ENCODE measurements at regions not wholly inside any gene's neighbourhood (a gene's known extent, or its start where the extent isn't known, plus 50 kb on each side); places are given as distances from the start of the nearest gene placed in this dataset.

DNA sequence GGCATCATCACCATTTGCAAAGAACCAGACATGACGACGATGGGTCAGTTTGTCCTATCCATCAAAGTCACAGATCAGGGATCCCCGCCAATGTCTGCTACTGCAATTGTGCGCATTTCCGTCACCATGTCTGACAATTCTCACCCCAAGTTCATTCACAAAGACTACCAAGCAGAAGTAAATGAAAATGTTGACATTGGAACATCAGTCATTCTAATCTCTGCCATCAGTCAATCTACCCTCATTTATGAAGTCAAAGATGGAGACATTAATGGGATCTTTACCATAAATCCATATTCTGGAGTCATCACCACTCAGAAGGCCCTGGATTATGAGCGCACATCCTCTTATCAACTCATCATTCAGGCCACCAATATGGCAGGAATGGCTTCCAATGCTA lies 171.6 kb upstream of the MTNR1B start:
- TF ChIP-seq POLR2A (IDR thresholded peaks at IDR 0.05) = no peak
- TF ChIP-seq, protein P1, sequence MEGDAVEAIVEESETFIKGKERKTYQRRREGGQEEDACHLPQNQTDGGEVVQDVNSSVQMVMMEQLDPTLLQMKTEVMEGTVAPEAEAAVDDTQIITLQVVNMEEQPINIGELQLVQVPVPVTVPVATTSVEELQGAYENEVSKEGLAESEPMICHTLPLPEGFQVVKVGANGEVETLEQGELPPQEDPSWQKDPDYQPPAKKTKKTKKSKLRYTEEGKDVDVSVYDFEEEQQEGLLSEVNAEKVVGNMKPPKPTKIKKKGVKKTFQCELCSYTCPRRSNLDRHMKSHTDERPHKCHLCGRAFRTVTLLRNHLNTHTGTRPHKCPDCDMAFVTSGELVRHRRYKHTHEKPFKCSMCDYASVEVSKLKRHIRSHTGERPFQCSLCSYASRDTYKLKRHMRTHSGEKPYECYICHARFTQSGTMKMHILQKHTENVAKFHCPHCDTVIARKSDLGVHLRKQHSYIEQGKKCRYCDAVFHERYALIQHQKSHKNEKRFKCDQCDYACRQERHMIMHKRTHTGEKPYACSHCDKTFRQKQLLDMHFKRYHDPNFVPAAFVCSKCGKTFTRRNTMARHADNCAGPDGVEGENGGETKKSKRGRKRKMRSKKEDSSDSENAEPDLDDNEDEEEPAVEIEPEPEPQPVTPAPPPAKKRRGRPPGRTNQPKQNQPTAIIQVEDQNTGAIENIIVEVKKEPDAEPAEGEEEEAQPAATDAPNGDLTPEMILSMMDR (IDR thresholded peaks at IDR 0.05) = no peak

All from Peyer's patch (tissue), 4 donors.